MCF 10A (cell line): ENCODE measurements at regions not wholly inside any gene's neighbourhood (a gene's known extent, or its start where the extent isn't known, plus 50 kb on each side); places are given as distances from the start of the nearest gene placed in this dataset.

Experiments used
- BruUV-seq: library from RNA; stranded (reverse); fragments of 400-500 nt; replicated peaks from 2 replicates; lab custom pipeline; 2021; lab: Mats Ljungman, UMichigan
- CTCF ChIA-PET: fragments of 300-600 bp; sonication (Branson Sonifier 250); formaldehyde crosslinking; extraction: SDS; loops from one replicate; lab custom pipeline; 2021; ENCODE audit warnings: antibody characterized with exemption, inconsistent platforms; lab: Yijun Ruan, JAX
- POLR2A ChIA-PET: fragments of 300-600, 350-650 bp; sonication (Branson Sonifier 250); formaldehyde crosslinking; extraction: SDS; loops from one replicate; lab custom pipeline; 2020; ENCODE audit warnings: antibody characterized with exemption, inconsistent platforms; lab: Yijun Ruan, JAX
- DNase-seq: peaks from one replicate; pipeline ENCODE4 v3.0.0-alpha.2; 2018; ENCODE audit not compliant: unreplicated experiment
- H3K27ac Mint-ChIP-seq: one replicate; pipeline ENCODE4 v1.8.0; 2022; ENCODE audit warnings: mild to moderate bottlenecking, low read depth, mixed read lengths; ENCODE audit not compliant: unreplicated experiment
- H3K27me3 Mint-ChIP-seq: one replicate; pipeline ENCODE4 v1.8.0; 2022; ENCODE audit warnings: mixed read lengths; ENCODE audit not compliant: insufficient read depth, unreplicated experiment
- H3K36me3 Mint-ChIP-seq: one replicate; pipeline ENCODE4 v1.8.0; 2022; ENCODE audit warnings: mild to moderate bottlenecking, moderate library complexity, mixed read lengths; ENCODE audit not compliant: insufficient read depth, unreplicated experiment
- H3K4me1 Mint-ChIP-seq: one replicate; pipeline ENCODE4 v1.8.0; 2022; ENCODE audit warnings: mixed read lengths; ENCODE audit not compliant: insufficient read depth, unreplicated experiment
- H3K4me3 Mint-ChIP-seq: one replicate; pipeline ENCODE4 v1.8.0; 2022; ENCODE audit warnings: mild to moderate bottlenecking, moderate library complexity, mixed read lengths; ENCODE audit not compliant: unreplicated experiment
- H3K9me3 Mint-ChIP-seq: one replicate; pipeline ENCODE4 v1.8.0; 2022; ENCODE audit warnings: mixed read lengths; ENCODE audit not compliant: unreplicated experiment
- CTCF ChIP-seq: fragments of 200-600 bp; IDR thresholded peaks from one replicate; pipeline ENCODE4 v1.8.0; 2022; ENCODE audit warnings: antibody characterized with exemption, mild to moderate bottlenecking; ENCODE audit not compliant: unreplicated experiment
- intact Hi-C: fragments of 100-400 bp; cut with micrococcal nuclease; formaldehyde crosslinking; loops from 2 replicates; pipeline ENCODE4 v1.14.1; 2022

- Mint-ChIP-seq H3K9me3 (no peaks in the 10 kb centered on the region), H3K4me1 (no peaks in the 10 kb centered on the region)
These were observed 133.8 kb downstream of the DDX53 start for GRCh38 chrX:23133551-23133950.

GRCh38 chrX:23134136-23134535, 134.4 kb downstream of the DDX53 start:
- CTCF ChIA-PET: no interaction called here
- DNase-seq: no peak
- no peaks in the 10 kb centered on the region for H3K4me1 Mint-ChIP-seq
- H3K9me3 Mint-ChIP-seq: no peaks in the 10 kb centered on the region
- no peaks in the 10 kb centered on the region for H3K36me3 Mint-ChIP-seq
- intact Hi-C loops: no loop called here
- no peak overlapping the region for H3K4me3 Mint-ChIP-seq
- H3K27me3 Mint-ChIP-seq: peaks cover 48% of the 10 kb centered on the region
- no TSS peak for BruUV-seq
- POLR2A ChIA-PET: no interaction called here
- no peak for TF ChIP-seq CTCF
- H3K27ac Mint-ChIP-seq: no peak overlapping the region

More at GRCh38 chrX:23133551-23133950, 133.8 kb downstream of the DDX53 start:
- ChIA-PET POLR2A (no interaction called here), CTCF (interaction anchor here (0.6 kb wide), 1 partner anchor 47 kb away, joined by 3 read pairs; no protein-coding TSS in a partner anchor)
- BruUV-seq: no TSS peak
- DNase-seq: no peak
- no peak overlapping the region for H3K4me3 Mint-ChIP-seq
- no peaks in the 10 kb centered on the region for H3K36me3 Mint-ChIP-seq
- TF ChIP-seq CTCF: no peak
- peaks cover 44% of the 10 kb centered on the region for H3K27me3 Mint-ChIP-seq
- intact Hi-C loops: no loop called here
- no peak overlapping the region for H3K27ac Mint-ChIP-seq

GRCh38 chrX:23136816-23137215, 137.1 kb downstream of the DDX53 start:
- no peak overlapping the region for H3K4me3 Mint-ChIP-seq
- POLR2A ChIA-PET: no interaction called here

GRCh38 chrX:23168291-23168690, 166.4 kb upstream of the PTCHD1 start:
- BruUV-seq: no TSS peak
- H3K27ac Mint-ChIP-seq: no peak overlapping the region
- intact Hi-C loops: no loop called here

More at GRCh38 chrX:23136816-23137215, 137.1 kb downstream of the DDX53 start:
- BruUV-seq: no TSS peak
- intact Hi-C loops: no loop called here
- Mint-ChIP-seq H3K9me3 (no peaks in the 10 kb centered on the region), H3K36me3 (no peaks in the 10 kb centered on the region), H3K27me3 (peaks cover 59% of the 10 kb centered on the region), H3K27ac (no peak overlapping the region), H3K4me1 (no peaks in the 10 kb centered on the region)
- DNase-seq: no peak
- CTCF ChIA-PET: interaction anchor here (0.6 kb wide), 2 partner anchors 88 to 1785 kb away, joined by 3 read pairs; no protein-coding TSS in a partner anchor
- no peak for TF ChIP-seq CTCF

More at GRCh38 chrX:23168291-23168690, 166.4 kb upstream of the PTCHD1 start:
- H3K9me3 Mint-ChIP-seq: no peaks in the 10 kb centered on the region
- TF ChIP-seq CTCF: no peak
- DNase-seq: no peak
- H3K27me3 Mint-ChIP-seq: peaks cover 18% of the 10 kb centered on the region
- H3K36me3 Mint-ChIP-seq: peaks cover 6% of the 10 kb centered on the region
- ChIA-PET CTCF (no interaction called here), POLR2A (no interaction called here)
- no peak overlapping the region for H3K4me3 Mint-ChIP-seq
- no peaks in the 10 kb centered on the region for H3K4me1 Mint-ChIP-seq
